ENCODE measurements at regions not wholly inside any gene's neighbourhood (a gene's known extent, or its start where the extent isn't known, plus 50 kb on each side); places are given as distances from the start of the nearest gene placed in this dataset.

DNA sequence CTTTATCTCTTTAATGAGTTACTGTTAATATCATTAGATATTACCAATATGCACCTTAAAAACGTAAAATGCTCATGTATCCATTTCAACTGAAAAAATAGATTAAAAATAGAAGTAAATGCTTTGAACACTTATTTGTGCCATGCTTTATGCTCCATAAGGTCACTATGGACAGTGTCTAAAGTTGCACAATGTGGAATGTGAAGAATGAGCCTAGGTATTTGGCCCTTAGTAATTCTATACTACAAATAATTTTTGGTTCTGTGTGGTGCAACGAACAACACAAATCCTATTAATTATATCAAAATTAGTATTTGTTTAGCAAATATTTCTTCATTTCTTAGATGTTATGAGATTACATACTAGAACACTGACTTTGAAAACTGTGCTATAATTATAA, 469.9 kb upstream of the TUSC1 start:
- no peaks in the 10 kb centered on the region for H3K79me2 ChIP-seq (ENCODE audit: insufficient read depth, low read length)
- no peak overlapping the region for H3K4me2 ChIP-seq (ENCODE audit: insufficient read depth, low read length)
- H3K27me3 ChIP-seq (ENCODE audit: insufficient read depth, low read length) = no peaks in the 10 kb centered on the region
- no peaks in the 10 kb centered on the region for H3K9me3 ChIP-seq (ENCODE audit: low read depth, low read length)
- TF ChIP-seq, protein P1, sequence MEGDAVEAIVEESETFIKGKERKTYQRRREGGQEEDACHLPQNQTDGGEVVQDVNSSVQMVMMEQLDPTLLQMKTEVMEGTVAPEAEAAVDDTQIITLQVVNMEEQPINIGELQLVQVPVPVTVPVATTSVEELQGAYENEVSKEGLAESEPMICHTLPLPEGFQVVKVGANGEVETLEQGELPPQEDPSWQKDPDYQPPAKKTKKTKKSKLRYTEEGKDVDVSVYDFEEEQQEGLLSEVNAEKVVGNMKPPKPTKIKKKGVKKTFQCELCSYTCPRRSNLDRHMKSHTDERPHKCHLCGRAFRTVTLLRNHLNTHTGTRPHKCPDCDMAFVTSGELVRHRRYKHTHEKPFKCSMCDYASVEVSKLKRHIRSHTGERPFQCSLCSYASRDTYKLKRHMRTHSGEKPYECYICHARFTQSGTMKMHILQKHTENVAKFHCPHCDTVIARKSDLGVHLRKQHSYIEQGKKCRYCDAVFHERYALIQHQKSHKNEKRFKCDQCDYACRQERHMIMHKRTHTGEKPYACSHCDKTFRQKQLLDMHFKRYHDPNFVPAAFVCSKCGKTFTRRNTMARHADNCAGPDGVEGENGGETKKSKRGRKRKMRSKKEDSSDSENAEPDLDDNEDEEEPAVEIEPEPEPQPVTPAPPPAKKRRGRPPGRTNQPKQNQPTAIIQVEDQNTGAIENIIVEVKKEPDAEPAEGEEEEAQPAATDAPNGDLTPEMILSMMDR (IDR thresholded peaks at IDR 0.05; ENCODE audit: extremely low read depth, low read depth, low read length) = no peak
- no peak for DNase-seq (ENCODE audit: insufficient read length, low spot score, missing footprints)
- H3K4me1 ChIP-seq (ENCODE audit: insufficient read depth, low read length) = no peaks in the 10 kb centered on the region
- no peak overlapping the region for H3K4me3 ChIP-seq (ENCODE audit: insufficient read depth, low read length)
- no peaks in the 10 kb centered on the region for H3K36me3 ChIP-seq (ENCODE audit: insufficient read depth, low read length)
- H2AFZ ChIP-seq (ENCODE audit: low read length) = no peak overlapping the region
- H3K27ac ChIP-seq (ENCODE audit: low read depth, low read length) = no peak overlapping the region
- H4K20me1 ChIP-seq (ENCODE audit: insufficient read depth, low read length) = no peaks in the 10 kb centered on the region

DNA sequence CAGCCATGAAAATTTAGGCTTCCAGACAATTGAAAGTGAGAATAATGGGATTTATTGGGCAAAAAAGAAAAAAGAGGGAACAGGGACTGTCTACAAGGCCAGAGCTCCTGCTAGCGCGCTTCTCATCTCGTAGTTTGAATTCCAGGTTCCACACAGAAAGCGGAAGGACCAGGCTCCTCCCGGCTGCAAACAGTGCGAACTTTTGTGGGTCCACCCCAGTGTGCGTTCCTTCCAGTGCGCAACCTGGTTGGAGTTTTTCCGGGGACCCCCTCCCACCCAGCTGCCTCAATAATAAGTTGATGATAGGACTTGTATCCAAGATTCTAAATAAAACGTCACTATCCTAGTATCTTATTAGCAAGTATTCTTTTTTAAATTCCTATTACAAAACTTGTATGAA, 467.7 kb upstream of the TUSC1 start:
- no peaks in the 10 kb centered on the region for H3K27me3 ChIP-seq (ENCODE audit: insufficient read depth, low read length)
- no peaks in the 10 kb centered on the region for H4K20me1 ChIP-seq (ENCODE audit: insufficient read depth, low read length)
- TF ChIP-seq, protein P1 (IDR thresholded peaks at IDR 0.05; ENCODE audit: extremely low read depth, low read depth, low read length) = no peak

DNA sequence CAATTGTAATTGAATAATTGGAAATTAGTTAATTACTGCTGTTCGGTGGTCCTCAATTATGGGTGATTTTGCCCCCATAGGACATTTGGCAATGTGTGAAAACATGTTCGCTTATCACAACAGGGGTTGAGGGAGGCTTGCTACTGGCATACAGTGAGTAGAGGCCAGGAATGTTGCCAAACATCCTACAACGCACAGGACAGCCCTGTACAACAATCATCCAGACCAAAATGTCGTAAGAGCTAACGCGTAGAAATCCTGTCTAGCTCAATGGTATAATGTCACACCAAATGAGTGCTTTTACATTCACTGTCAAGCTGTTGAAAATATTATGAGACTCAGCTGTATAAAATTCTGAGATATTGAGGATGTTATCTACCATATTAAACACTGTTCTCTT, 464.4 kb upstream of the TUSC1 start:
- Histone ChIP-seq H3K27me3 (ENCODE audit: insufficient read depth, low read length) (no peaks in the 10 kb centered on the region), H3K27ac (ENCODE audit: low read depth, low read length) (no peak overlapping the region)
- no peak for DNase-seq (ENCODE audit: insufficient read length, low spot score, missing footprints)

More for the DNA sequence above, 467.7 kb upstream of the TUSC1 start:
- Histone ChIP-seq H3K36me3 (ENCODE audit: insufficient read depth, low read length) (no peaks in the 10 kb centered on the region), H3K4me3 (ENCODE audit: insufficient read depth, low read length) (no peak overlapping the region), H3K4me1 (ENCODE audit: insufficient read depth, low read length) (no peaks in the 10 kb centered on the region), H2AFZ (ENCODE audit: low read length) (no peak overlapping the region), H3K27ac (ENCODE audit: low read depth, low read length) (no peak overlapping the region), H3K4me2 (ENCODE audit: insufficient read depth, low read length) (no peak overlapping the region), H3K79me2 (ENCODE audit: insufficient read depth, low read length) (no peaks in the 10 kb centered on the region), H3K9me3 (ENCODE audit: low read depth, low read length) (no peaks in the 10 kb centered on the region)
- no peak for DNase-seq (ENCODE audit: insufficient read length, low spot score, missing footprints)

DNA sequence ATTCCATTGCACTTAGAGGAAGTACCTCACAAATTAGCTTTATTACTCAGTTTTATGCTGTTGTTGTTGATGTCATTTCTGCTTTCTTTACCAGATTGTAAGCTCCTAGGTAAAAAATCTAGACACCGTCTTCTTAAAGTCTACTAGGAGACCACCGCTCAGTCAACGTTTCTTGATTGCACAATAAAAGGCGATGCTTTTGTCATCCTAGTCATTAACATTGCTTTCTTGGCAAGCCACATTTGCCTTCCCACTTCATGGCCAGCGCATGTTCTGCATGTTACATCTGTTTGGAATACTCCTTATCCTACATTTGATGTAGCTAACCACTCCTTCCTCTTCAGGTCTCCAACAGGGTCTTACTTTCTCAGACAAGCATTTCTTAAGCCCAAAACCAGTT, 464.0 kb upstream of the TUSC1 start:
- Histone ChIP-seq H4K20me1 (ENCODE audit: insufficient read depth, low read length) (no peaks in the 10 kb centered on the region), H3K27ac (ENCODE audit: low read depth, low read length) (no peak overlapping the region), H3K79me2 (ENCODE audit: insufficient read depth, low read length) (no peaks in the 10 kb centered on the region), H3K36me3 (ENCODE audit: insufficient read depth, low read length) (no peaks in the 10 kb centered on the region), H2AFZ (ENCODE audit: low read length) (no peak overlapping the region), H3K4me3 (ENCODE audit: insufficient read depth, low read length) (no peak overlapping the region), H3K4me2 (ENCODE audit: insufficient read depth, low read length) (no peak overlapping the region), H3K4me1 (ENCODE audit: insufficient read depth, low read length) (no peaks in the 10 kb centered on the region), H3K27me3 (ENCODE audit: insufficient read depth, low read length) (no peaks in the 10 kb centered on the region), H3K9me3 (ENCODE audit: low read depth, low read length) (no peaks in the 10 kb centered on the region)
- TF ChIP-seq, protein P1 (IDR thresholded peaks at IDR 0.05; ENCODE audit: extremely low read depth, low read depth, low read length) = no peak
- DNase-seq (ENCODE audit: insufficient read length, low spot score, missing footprints) = no peak

More for the DNA sequence above, 464.4 kb upstream of the TUSC1 start:
- no peak overlapping the region for H3K4me3 ChIP-seq (ENCODE audit: insufficient read depth, low read length)
- no peak overlapping the region for H3K4me2 ChIP-seq (ENCODE audit: insufficient read depth, low read length)
- H4K20me1 ChIP-seq (ENCODE audit: insufficient read depth, low read length) = no peaks in the 10 kb centered on the region
- no peaks in the 10 kb centered on the region for H3K79me2 ChIP-seq (ENCODE audit: insufficient read depth, low read length)
- TF ChIP-seq, protein P1 (IDR thresholded peaks at IDR 0.05; ENCODE audit: extremely low read depth, low read depth, low read length) = no peak
- no peaks in the 10 kb centered on the region for H3K9me3 ChIP-seq (ENCODE audit: low read depth, low read length)
- H3K36me3 ChIP-seq (ENCODE audit: insufficient read depth, low read length) = no peaks in the 10 kb centered on the region
- no peaks in the 10 kb centered on the region for H3K4me1 ChIP-seq (ENCODE audit: insufficient read depth, low read length)
- no peak overlapping the region for H2AFZ ChIP-seq (ENCODE audit: low read length)

Measured in osteoblast (primary cell).